IMR-90 (cell line): ENCODE measurements at regions not wholly inside any gene's neighbourhood (a gene's known extent, or its start where the extent isn't known, plus 50 kb on each side); places are given as distances from the start of the nearest gene placed in this dataset.

Experiments
- ATAC-seq: fragments of 200-7000 bp; cut with Tn5 transposase; 2 replicates; pipeline ENCODE4 v1.9.1; 2020; ENCODE audit warnings: low read depth, mild to moderate bottlenecking, moderate library complexity
- BruUV-seq: library from RNA; stranded (reverse); fragments of 400-500 nt; replicated peaks from 2 replicates; lab custom pipeline; 2021; lab: Mats Ljungman, UMichigan
- CTCF ChIA-PET: fragments of 300-600 bp; formaldehyde crosslinking; extraction: SDS; loops from one replicate; lab custom pipeline; 2021; ENCODE audit warnings: antibody characterized with exemption; lab: Yijun Ruan, JAX
- POLR2A ChIA-PET: fragments of 300-600 bp; sonication (Branson Sonifier 250); formaldehyde crosslinking; loops from one replicate; lab custom pipeline; 2022; ENCODE audit warnings: antibody characterized with exemption; ENCODE audit not compliant: unreplicated experiment; lab: Charles Lee
- DNase-seq: peaks from one replicate; pipeline ENCODE4 v3.0.0; 2013
- H2AFZ ChIP-seq: replicated peaks from 2 replicates; pipeline ENCODE3; 2013; ENCODE audit warnings: low read length, mild to moderate bottlenecking; ENCODE audit not compliant: poor library complexity
- H2AK5ac ChIP-seq: 2 replicates; pipeline ENCODE4 v1.6.1; 2013; ENCODE audit warnings: low read depth, low read length, inconsistent platforms
- H2AK9ac ChIP-seq: replicated peaks from 2 replicates; pipeline ENCODE3; 2013; ENCODE audit warnings: mild to moderate bottlenecking, low read depth, low read length, moderate library complexity; ENCODE audit not compliant: poor library complexity
- H2BK120ac ChIP-seq: 2 replicates; pipeline ENCODE4 v1.6.1; 2013; ENCODE audit warnings: low read depth, low read length, inconsistent platforms
- H2BK15ac ChIP-seq: 3 replicates; pipeline ENCODE4 v1.6.1; 2013; ENCODE audit warnings: low read depth, low read length, inconsistent platforms
- H2BK20ac ChIP-seq: 2 replicates; pipeline ENCODE4 v1.6.1; 2013; ENCODE audit warnings: low read depth, mild to moderate bottlenecking, inconsistent platforms, low read length, moderate library complexity
- H2BK5ac ChIP-seq: 2 replicates; pipeline ENCODE4 v1.6.1; 2013; ENCODE audit warnings: mild to moderate bottlenecking, low read depth, low read length, inconsistent platforms; ENCODE audit not compliant: poor library complexity, severe bottlenecking
- H3K14ac ChIP-seq: replicated peaks from 2 replicates; pipeline ENCODE4 v1.6.1; 2013; ENCODE audit warnings: low read depth, low read length, inconsistent platforms
- H3K18ac ChIP-seq: 2 replicates; pipeline ENCODE4 v1.6.1; 2013; ENCODE audit warnings: low read depth, low read length, control low read depth
- H3K23ac ChIP-seq: 2 replicates; pipeline ENCODE4 v1.6.1; 2013; ENCODE audit warnings: low read depth, low read length, inconsistent platforms
- H3K27ac ChIP-seq: 2 replicates; pipeline ENCODE4 v1.5.1; 2013; ENCODE audit warnings: mild to moderate bottlenecking, control low read depth, low read length; ENCODE audit not compliant: insufficient read depth
- H3K27me3 ChIP-seq: 2 replicates; pipeline ENCODE4 v1.6.1; 2013; ENCODE audit warnings: low read length; ENCODE audit not compliant: control insufficient read depth, insufficient read depth
- H3K36me3 ChIP-seq: 2 replicates; pipeline ENCODE4 v1.6.1; 2013; ENCODE audit warnings: low read length, mixed read lengths; ENCODE audit not compliant: control insufficient read depth, insufficient read depth
- H3K4ac ChIP-seq: 2 replicates; pipeline ENCODE4 v1.6.1; 2013; ENCODE audit warnings: low read depth, low read length, inconsistent platforms
- H3K4me1 ChIP-seq: 2 replicates; pipeline ENCODE4 v1.6.1; 2013; ENCODE audit warnings: low read length, mixed read lengths; ENCODE audit not compliant: control insufficient read depth, insufficient read depth
- H3K4me2 ChIP-seq: 2 replicates; pipeline ENCODE4 v1.6.1; 2013; ENCODE audit warnings: low read depth, mild to moderate bottlenecking, control low read depth, low read length, moderate library complexity
- H3K4me3 ChIP-seq: 2 replicates; pipeline ENCODE4 v1.5.1; 2013; ENCODE audit warnings: low read depth, mild to moderate bottlenecking, control low read depth, low read length, moderate library complexity; ENCODE audit not compliant: insufficient read depth
- H3K56ac ChIP-seq: 2 replicates; pipeline ENCODE4 v1.6.1; 2013; ENCODE audit warnings: low read length, inconsistent platforms; ENCODE audit not compliant: insufficient read depth; ENCODE audit errors: extremely low read depth
- H3K79me1 ChIP-seq, 2 experiments: 2 replicates each; pipeline ENCODE4 v1.6.1; 2013; ENCODE audit warnings: low read length in 2 of 2, inconsistent platforms in 1 of 2, low read depth in 1 of 2
- H3K9ac ChIP-seq: 2 replicates; pipeline ENCODE4 v1.6.1; 2013; ENCODE audit warnings: low read depth, low read length, control low read depth
- H3K9me1 ChIP-seq: 2 replicates; pipeline ENCODE4 v1.6.1; 2013; ENCODE audit warnings: low read length, inconsistent platforms; ENCODE audit not compliant: insufficient read depth
- H3K9me3 ChIP-seq: 2 replicates; pipeline ENCODE4 v1.6.1; 2013; ENCODE audit warnings: low read length; ENCODE audit not compliant: control insufficient read depth, insufficient read depth
- H4K20me1 ChIP-seq: 2 replicates; pipeline ENCODE4 v1.6.1; 2013; ENCODE audit warnings: low read length, inconsistent platforms; ENCODE audit not compliant: insufficient read depth
- H4K5ac ChIP-seq: 2 replicates; pipeline ENCODE4 v1.6.1; 2013; ENCODE audit warnings: mild to moderate bottlenecking, low read depth, low read length, control low read depth
- H4K8ac ChIP-seq, 2 experiments: 2 replicates each; pipeline ENCODE4 v1.6.1; 2013; ENCODE audit warnings: low read depth in 2 of 2, low read length in 2 of 2, control low read depth in 1 of 2, inconsistent platforms in 1 of 2
- H4K91ac ChIP-seq: 2 replicates; pipeline ENCODE4 v1.6.1; 2013; ENCODE audit warnings: low read depth, low read length, inconsistent platforms; ENCODE audit not compliant: insufficient read depth
- WGBS, 2 experiments: methylation state at CpG; one replicate each; pipeline versions ENCODE4 v1.1.5 to v1.1.7; 2013; ENCODE audit warnings: missing lambda C conversion rate in 2 of 2; ENCODE audit not compliant: insufficient read length in 1 of 2; ENCODE audit errors: extremely low coverage in 2 of 2; 5-methylcytosine and 5-hydroxymethylcytosine counted together
- dilution Hi-C: fragments of 300-500 bp; cut with HindIII; formaldehyde crosslinking; loops from one replicate; pipeline ENCODE4 v1.14.3; 2018; ENCODE audit warnings: low sequenced_read_pairs; ENCODE audit not compliant: unreplicated experiment
- in situ Hi-C: fragments of 300-500 bp; cut with MboI; formaldehyde crosslinking; loops from 3 replicates; pipeline ENCODE4 v1.14.3; 2019; ENCODE audit warnings: low sequenced_read_pairs, inconsistent platforms, mixed read lengths
- intact Hi-C: fragments of 100-400 bp; cut with micrococcal nuclease; formaldehyde crosslinking; loops from 2 replicates; pipeline ENCODE4 v1.10.0; 2022
- TF ChIP-seq, protein P1 (sequence below): fragments of 150-350 bp; IDR thresholded peaks from 2 replicates; pipeline ENCODE4 v1.6.1; 2016; ENCODE audit warnings: low read depth, mild to moderate bottlenecking, low read length, moderate library complexity, borderline replicate concordance

- H2BK15ac ChIP-seq, result no peak overlapping the region
- H2BK120ac ChIP-seq, result no peak overlapping the region
- ChIA-PET POLR2A (no interaction called here), CTCF (no interaction called here)
- intact Hi-C loops, result no loop called here
- ATAC-seq (no peak), DNase-seq (no peak)
- H3K56ac ChIP-seq, result no peak overlapping the region
- H3K79me1 ChIP-seq, result no peaks in the 10 kb centered on the region
- H3K14ac ChIP-seq, result no peak overlapping the region
- H2AK5ac ChIP-seq, result no peak overlapping the region
- WGBS, 2 experiments, result no CpG with 5 or more reads among the region's 3 CpGs
- no peaks in the 10 kb centered on the region for H4K20me1 ChIP-seq
- no peak overlapping the region for H3K9ac ChIP-seq
- H3K27ac ChIP-seq, result no peak overlapping the region
- in situ Hi-C loops, result no loop called here
- no peak overlapping the region for H3K4me2 ChIP-seq
- no peaks in the 10 kb centered on the region; the same call in 1 of the 2 replicates for H3K9me3 ChIP-seq
- H4K5ac ChIP-seq, result no peak overlapping the region
- no peak overlapping the region for H2BK20ac ChIP-seq
- H4K91ac ChIP-seq, result no peak overlapping the region
- no peak overlapping the region for H3K23ac ChIP-seq
- H3K4ac ChIP-seq, result no peak overlapping the region
- no peaks in the 10 kb centered on the region for H3K4me1 ChIP-seq
- H3K4me3 ChIP-seq, result no peak overlapping the region
- dilution Hi-C loops, result no loop called here
- TF ChIP-seq, protein P1, sequence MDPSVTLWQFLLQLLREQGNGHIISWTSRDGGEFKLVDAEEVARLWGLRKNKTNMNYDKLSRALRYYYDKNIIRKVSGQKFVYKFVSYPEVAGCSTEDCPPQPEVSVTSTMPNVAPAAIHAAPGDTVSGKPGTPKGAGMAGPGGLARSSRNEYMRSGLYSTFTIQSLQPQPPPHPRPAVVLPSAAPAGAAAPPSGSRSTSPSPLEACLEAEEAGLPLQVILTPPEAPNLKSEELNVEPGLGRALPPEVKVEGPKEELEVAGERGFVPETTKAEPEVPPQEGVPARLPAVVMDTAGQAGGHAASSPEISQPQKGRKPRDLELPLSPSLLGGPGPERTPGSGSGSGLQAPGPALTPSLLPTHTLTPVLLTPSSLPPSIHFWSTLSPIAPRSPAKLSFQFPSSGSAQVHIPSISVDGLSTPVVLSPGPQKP, result no peak
- H2AK9ac ChIP-seq, result no peak overlapping the region
- H3K9me1 ChIP-seq, result no peaks in the 10 kb centered on the region
- no TSS peak for BruUV-seq
- no peak overlapping the region for H4K8ac ChIP-seq
- no peaks in the 10 kb centered on the region for H3K27me3 ChIP-seq
- no peak overlapping the region for H3K18ac ChIP-seq
- H3K36me3 ChIP-seq, result no peaks in the 10 kb centered on the region
- no peak overlapping the region for H2BK5ac ChIP-seq
- no peak overlapping the region for H2AFZ ChIP-seq
Observed at GRCh38 chr16:26801628-26802027, 265.1 kb upstream of the C16orf82 start.
